Activated CD8-positive, alpha-beta T cell treated with anti-CD3 and anti-CD28 coated beads for 36 hours (primary cell): ENCODE measurements at regions not wholly inside any gene's neighbourhood (a gene's known extent, or its start where the extent isn't known, plus 50 kb on each side); places are given as distances from the start of the nearest gene placed in this dataset.
A peak's percentile ranks its signal among the peaks of the same experiment; 100 is the strongest.
"Not testable (repeated sequence)": the region's sequence is repeated elsewhere in the genome, so short reads cannot be mapped to it uniquely, and the experiment has no call there.

Experiments
- ATAC-seq: fragments of 200-7000 bp; cut with Tn5 transposase; one replicate; pipeline ENCODE4 v1.10.0; 2021; ENCODE audit warnings: mild to moderate bottlenecking, moderate library complexity
- CTCF ChIA-PET: fragments of 350-600 bp; sonication (Branson Sonifier 250); formaldehyde crosslinking; loops from one replicate; lab custom pipeline; 2021; ENCODE audit warnings: antibody characterized with exemption; lab: Charles Lee
- POLR2A ChIA-PET: fragments of 350-600 bp; sonication (Branson Sonifier 250); formaldehyde crosslinking; loops from one replicate; lab custom pipeline; 2021; ENCODE audit warnings: antibody characterized with exemption; lab: Charles Lee
- DNase-seq: peaks from one replicate; pipeline ENCODE4 v3.0.0-alpha.2; 2020
- H3K27ac Mint-ChIP-seq: one replicate; pipeline ENCODE4 v1.8.0; 2021; ENCODE audit warnings: mild to moderate bottlenecking, mixed read lengths
- H3K27me3 Mint-ChIP-seq: one replicate; pipeline ENCODE4 v1.8.0; 2021; ENCODE audit warnings: mixed read lengths
- H3K36me3 Mint-ChIP-seq: one replicate; pipeline ENCODE4 v1.8.0; 2021; ENCODE audit warnings: low read depth, mixed read lengths
- H3K4me1 Mint-ChIP-seq: one replicate; pipeline ENCODE4 v1.8.0; 2021; ENCODE audit warnings: low read depth, mixed read lengths
- H3K4me3 Mint-ChIP-seq: one replicate; pipeline ENCODE4 v1.8.0; 2021; ENCODE audit warnings: mild to moderate bottlenecking, moderate library complexity, mixed read lengths
- H3K9me3 Mint-ChIP-seq: one replicate; pipeline ENCODE4 v1.8.0; 2021; ENCODE audit warnings: mixed read lengths
- CTCF ChIP-seq: fragments of 200-600 bp; IDR thresholded peaks from one replicate; pipeline ENCODE4 v1.8.0; 2022; ENCODE audit warnings: antibody characterized with exemption, mild to moderate bottlenecking
- intact Hi-C: fragments of 100-400 bp; cut with micrococcal nuclease; formaldehyde crosslinking; loops from one replicate; pipeline ENCODE4 v1.10.0; 2022

DNA sequence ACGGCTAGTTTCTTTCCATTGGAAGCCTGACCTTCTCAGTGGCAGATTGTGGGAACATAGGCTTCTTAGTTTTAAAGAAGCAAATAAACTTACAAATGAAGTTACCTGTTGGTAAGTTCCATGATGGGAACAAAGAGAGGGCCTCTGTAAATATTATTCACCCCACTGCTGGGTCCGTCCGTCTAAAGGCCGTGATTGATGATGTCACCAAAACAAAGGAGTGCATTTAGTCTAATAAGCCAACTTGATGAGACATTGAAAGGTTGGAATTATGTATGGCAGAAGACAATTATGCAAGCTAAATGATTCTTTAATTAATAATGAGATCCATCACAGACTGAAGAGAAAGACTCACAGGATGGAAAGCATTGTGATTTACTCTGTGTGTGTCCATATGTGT, 1091.9 kb upstream of the FANCL start:
- no peak for TF ChIP-seq CTCF
- H3K4me1 Mint-ChIP-seq, result no peaks in the 10 kb centered on the region
- ChIA-PET CTCF (no interaction called here), POLR2A (no interaction called here)
- no peak overlapping the region for H3K27ac Mint-ChIP-seq
- intact Hi-C loops, result no loop called here
- no peak for DNase-seq
- no peak for ATAC-seq
- no peaks in the 10 kb centered on the region for H3K36me3 Mint-ChIP-seq
- H3K4me3 Mint-ChIP-seq, result no peak overlapping the region
- peaks cover 2% of the 10 kb centered on the region for H3K27me3 Mint-ChIP-seq
- peaks cover 2% of the 10 kb centered on the region for H3K9me3 Mint-ChIP-seq

GRCh38 chr2:59326581-59327365, 1085.6 kb upstream of the FANCL start:
- DNase-seq, H3K36me3 Mint-ChIP-seq, intact Hi-C loops, H3K4me3 Mint-ChIP-seq, H3K27ac Mint-ChIP-seq, CTCF ChIA-PET, POLR2A ChIA-PET, H3K27me3 Mint-ChIP-seq, H3K9me3 Mint-ChIP-seq, ATAC-seq, H3K4me1 Mint-ChIP-seq: not testable (repeated sequence)

DNA sequence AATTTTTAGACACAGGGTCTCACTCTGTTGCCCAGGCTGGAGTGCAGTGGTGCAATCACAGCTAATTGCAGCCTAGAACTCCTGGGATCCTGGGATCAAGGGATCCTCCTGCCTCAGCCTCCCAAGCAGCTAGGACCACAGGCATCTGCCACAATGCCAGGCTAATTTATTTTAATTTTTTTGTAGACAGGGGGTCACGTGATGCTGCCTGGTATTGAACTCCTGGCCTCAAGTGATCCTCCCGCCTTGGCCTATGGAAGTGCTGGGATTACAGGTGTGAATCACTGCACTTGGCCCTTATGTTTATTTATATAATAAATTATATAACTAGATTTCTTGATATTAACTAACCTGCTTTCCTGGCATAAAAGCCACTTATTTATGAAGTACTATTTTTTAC, 1081.7 kb upstream of the FANCL start:
- H3K9me3 Mint-ChIP-seq, result no peaks in the 10 kb centered on the region

GRCh38 chr2:59322005-59322404, 1080.9 kb upstream of the FANCL start:
- DNase-seq (no peak), ATAC-seq (no peak)
- Mint-ChIP-seq H3K4me3 (no peak overlapping the region), H3K9me3 (no peaks in the 10 kb centered on the region), H3K4me1 (no peaks in the 10 kb centered on the region), H3K27ac (no peak overlapping the region), H3K27me3 (peaks cover 3% of the 10 kb centered on the region), H3K36me3 (no peaks in the 10 kb centered on the region)
- ChIA-PET POLR2A (no interaction called here), CTCF (no interaction called here)
- TF ChIP-seq CTCF, result no peak
- intact Hi-C loops, result no loop called here

More for the DNA sequence above, 1081.7 kb upstream of the FANCL start:
- POLR2A ChIA-PET, result interaction anchor here (0.7 kb wide), 1 partner anchor 850 kb away, joined by 3 read pairs; no protein-coding TSS in a partner anchor
- ATAC-seq, result no peak
- peaks cover 3% of the 10 kb centered on the region for H3K27me3 Mint-ChIP-seq
- CTCF ChIA-PET, result no interaction called here
- intact Hi-C loops, result no loop called here
- no peak for DNase-seq
- TF ChIP-seq CTCF, result no peak
- no peaks in the 10 kb centered on the region for H3K36me3 Mint-ChIP-seq
- H3K4me1 Mint-ChIP-seq, result no peaks in the 10 kb centered on the region
- H3K27ac Mint-ChIP-seq, result no peak overlapping the region
- no peak overlapping the region for H3K4me3 Mint-ChIP-seq

DNA sequence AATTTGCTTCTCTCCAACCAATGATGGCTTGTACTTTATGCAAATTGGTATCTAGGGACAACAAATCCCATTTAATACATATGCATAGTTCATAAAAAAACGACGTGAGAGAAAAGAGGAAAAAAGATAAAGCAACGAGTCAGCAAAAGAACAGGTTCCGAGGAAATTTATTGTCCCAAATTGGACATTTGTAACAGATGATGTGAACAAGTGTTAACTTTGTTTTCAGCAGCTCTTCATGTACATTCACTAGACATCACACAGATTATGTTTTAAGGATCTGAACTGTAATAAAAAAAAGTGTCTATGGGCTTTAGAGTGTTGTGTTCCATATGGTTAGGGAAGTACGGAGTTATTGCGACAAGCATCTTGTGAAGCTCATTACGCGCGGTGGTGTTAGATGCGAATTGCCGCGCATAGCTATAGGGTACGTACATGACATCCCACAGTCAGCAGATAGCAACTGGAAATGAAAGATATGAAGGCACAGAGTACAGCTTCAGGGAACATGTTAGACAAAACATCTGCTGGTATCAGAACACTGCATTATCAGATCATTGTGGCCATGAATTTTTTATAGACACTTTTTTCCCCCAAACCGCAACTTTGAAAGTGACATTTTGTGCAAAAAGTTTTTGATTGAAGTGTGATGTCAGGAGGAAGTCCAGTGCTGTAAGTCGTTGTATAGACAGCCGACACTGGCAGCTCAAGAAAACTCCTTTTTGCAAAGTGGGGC, 1073.1 kb upstream of the FANCL start:
- H3K4me3 Mint-ChIP-seq, result no peak overlapping the region
- peaks cover 9% of the 10 kb centered on the region for H3K4me1 Mint-ChIP-seq
- ATAC-seq (peak; percentile 47), DNase-seq (no peak)
- H3K36me3 Mint-ChIP-seq, result no peaks in the 10 kb centered on the region
- no peak for TF ChIP-seq CTCF
- no peaks in the 10 kb centered on the region for H3K9me3 Mint-ChIP-seq
- CTCF ChIA-PET, result no interaction called here
- no peak overlapping the region for H3K27ac Mint-ChIP-seq
- POLR2A ChIA-PET, result no interaction called here
- intact Hi-C loops, result no loop called here
- peaks cover 17% of the 10 kb centered on the region for H3K27me3 Mint-ChIP-seq
